Stimulated activated CD4-positive, alpha-beta T cell treated with anti-CD3 and anti-CD28 coated beads, Interleukin-12 subunit alpha, Interleukin-12 subunit beta, amount 100 ng/mL, for 48 hours (primary cell): ENCODE measurements at regions not wholly inside any gene's neighbourhood (a gene's known extent, or its start where the extent isn't known, plus 50 kb on each side); places are given as distances from the start of the nearest gene placed in this dataset.
"Not testable (repeated sequence)": the region's sequence is repeated elsewhere in the genome, so short reads cannot be mapped to it uniquely, and the experiment has no call there.

Experiments used
- DNase-seq, 3 donors: peaks; one replicate each; pipeline ENCODE4 v3.0.0-alpha.2; 2020; ENCODE audit warnings: low read depth in 2 of 3, low spot score in 1 of 3

DNA sequence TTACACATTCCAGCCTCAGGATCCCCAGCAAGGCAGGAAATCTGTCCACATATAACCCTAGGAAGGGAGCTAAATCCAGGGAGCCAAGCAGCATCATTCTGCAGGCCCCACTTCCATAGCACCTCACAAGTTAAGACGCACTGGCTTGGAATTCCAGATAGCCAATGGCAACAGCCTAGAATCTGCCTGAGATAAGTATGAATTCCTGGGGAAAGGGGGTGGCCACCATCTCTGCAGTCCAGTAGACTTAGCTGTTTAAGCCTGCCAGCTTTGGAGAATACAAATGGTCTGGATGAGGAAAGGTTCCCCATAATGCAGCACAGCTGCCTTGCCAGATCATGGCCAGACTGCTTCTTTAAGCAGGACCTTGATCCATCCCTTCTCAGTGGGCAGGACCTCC, 179.4 kb upstream of the PRSS1 start:
- no peak for DNase-seq

DNA sequence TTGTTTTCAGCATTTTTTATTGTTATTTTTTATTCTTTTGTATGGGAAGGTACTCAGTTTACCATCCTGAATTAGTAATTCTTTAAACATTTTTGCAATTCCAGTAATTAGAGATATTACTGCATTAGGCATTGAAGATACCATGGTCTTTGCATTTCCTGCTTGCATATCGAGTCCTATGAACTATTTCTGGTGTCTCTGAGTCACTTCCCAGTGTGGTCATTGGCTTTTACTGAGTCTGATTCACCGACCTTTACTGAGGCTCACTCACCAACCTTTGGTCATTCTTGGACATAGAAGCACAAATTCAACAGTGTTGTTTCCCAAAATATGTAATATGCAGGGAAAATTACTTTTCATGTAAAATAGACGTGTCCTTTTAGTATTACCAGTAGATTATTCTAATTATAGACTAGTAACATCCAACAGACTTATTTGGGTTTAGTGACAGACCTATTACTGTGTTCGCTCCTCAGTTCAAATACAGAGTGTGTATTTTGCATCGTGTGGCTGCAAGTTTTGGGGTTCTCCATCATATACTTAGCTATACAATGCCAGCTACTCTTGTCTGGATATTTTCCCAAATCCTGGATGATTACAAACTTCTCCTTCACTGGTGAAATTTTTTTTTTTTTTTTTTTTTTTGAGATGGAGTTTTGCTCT, 180.7 kb upstream of the PRSS1 start:
- no peak for DNase-seq

DNA sequence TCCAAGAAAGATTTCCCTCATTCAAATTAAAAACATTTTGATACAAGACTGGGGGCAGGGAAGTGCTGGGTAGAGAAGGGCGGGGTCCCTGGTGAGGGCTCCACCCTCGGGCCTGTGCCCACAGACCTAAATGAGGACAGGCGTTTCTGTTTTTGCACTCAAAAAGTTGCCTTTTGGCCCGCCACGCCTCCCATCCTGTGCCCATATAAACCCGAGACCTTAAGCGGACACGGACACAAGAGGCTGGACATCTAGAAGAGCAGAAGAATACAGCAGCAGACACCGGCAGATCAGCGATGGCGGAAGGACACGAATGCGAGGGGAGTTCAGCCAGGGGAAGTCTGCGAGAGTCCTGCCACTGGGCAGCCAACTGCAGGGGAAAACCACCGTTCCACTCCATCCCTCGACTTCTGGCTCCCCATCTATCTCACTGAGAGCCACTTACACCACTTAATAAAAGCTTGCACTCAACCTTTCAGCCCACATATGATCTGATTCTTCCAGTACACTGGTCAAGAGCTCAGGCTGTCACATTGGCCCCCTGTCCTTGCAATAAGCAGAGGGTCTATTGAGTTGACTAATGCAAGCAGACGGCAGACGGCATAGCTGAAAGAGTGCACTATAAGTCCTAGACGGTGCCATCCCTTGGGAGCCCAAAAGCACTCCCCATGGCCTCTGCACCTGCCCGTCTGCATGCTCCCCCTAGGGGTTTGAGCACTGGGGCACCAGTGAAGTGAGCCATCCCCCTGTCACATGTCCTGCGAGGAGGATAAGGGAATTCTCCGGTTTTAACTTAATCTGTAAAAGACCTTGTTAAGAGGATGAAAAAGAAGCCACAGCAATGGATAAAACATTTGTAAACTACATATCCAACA, 181.8 kb upstream of the PRSS1 start:
- DNase-seq = no peak

DNA sequence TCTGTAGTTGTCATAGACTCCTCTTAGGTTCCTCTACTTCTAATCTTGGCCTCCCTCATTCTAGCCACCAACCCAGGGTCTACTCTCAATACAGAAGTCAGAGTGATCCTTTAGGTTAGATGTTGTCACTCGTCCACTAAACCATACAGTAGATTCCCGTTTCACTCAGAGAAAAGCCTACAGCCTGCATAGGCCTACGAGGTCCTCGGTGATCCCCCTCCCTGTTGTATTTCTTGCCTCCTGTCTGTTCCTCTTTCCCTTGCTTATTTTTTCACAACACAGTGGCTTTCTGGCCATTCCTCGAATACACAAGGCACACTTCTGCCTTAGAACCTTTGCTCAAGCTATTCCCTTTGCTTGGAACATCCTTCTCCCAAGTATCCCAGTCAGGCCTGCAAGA, 183.0 kb upstream of the PRSS1 start:
- DNase-seq = no peak

DNA sequence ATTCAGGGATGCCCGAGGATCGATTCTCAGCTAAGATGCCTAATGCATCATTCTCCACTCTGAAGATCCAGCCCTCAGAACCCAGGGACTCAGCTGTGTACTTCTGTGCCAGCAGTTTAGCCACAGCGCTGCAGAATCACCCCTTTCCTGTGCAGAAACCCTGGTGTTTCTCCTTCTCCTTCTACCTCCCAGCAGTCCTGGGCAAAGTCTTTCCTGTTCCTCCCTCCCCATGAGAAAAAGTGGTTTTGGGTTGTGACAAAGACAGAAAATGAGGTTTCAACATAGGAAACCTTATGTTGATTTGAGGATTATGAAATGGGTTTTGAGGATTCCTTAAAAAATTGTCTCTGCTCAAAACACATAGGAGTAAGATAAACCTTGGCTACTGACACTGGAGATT, 185.1 kb upstream of the PRSS1 start:
- not testable (repeated sequence) for DNase-seq

DNA sequence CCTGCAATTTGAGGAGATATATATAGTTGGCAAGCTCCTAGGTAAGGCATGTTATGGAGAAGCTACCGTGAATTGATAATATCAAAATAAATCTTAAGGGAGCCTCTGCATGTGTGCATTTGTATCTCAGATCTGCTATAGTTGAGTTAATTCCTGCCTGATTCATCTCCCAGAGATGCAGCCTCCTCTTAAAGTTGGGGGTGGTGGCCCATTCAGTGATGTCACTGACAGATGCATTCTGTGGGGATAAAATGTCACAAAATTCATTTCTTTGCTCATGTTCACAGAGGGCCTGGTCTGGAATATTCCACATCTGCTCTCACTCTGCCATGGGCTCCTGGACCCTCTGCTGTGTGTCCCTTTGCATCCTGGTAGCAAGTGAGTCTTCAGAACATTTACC, 185.8 kb upstream of the PRSS1 start:
- no peak for DNase-seq

DNA sequence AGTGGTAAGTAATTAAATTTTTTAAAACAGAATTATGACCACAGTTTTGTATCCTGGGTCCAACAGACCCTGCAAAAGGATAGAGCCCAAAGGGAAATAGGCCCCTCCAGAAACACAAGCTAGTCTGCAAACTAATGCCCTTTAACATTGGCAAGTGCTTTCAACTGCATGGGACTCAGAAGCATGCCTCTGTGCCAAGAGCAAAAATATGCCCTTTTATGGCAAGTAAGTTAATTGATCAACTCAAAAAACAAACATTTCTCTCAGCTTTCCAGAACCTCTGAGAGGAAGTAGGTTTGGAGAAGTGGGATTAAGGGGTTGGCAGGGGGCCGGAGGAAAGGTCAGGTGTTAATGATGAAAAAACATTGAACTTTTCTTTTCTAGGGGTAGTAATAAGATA, 186.6 kb upstream of the PRSS1 start:
- no peak for DNase-seq

DNA sequence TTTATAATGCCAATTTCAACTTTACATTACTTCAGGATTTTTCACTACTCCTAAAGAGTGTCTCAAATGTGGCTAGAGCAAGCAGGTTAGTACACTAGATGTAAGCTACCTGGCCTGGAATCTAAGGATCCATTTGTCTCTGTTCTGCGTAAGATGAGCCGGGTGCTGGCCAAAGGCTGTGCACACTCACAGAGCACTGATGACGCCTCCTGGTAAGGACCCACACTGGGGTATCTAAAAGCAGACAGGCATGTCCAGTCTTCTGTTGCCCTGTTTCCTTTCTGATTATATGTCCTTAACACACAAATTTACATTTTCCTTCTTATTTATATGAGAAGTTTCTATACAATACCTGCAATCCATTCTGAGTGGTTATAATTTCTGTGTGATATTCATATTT, 187.9 kb upstream of the PRSS1 start:
- DNase-seq = not testable (repeated sequence)

DNA sequence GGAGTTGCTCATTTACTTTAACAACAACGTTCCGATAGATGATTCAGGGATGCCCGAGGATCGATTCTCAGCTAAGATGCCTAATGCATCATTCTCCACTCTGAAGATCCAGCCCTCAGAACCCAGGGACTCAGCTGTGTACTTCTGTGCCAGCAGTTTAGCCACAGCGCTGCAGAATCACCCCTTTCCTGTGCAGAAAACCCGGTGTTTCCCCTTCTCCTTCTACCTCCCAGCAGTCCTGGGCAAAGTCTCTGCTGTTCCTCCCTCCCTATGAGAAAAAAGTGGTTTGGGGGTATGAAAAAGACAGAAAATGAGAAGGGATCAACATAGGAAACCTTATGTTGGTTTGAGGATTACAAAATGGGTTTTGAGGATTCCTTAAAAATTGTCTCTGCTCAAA, 188.5 kb upstream of the PRSS1 start:
- DNase-seq = not testable (repeated sequence)

DNA sequence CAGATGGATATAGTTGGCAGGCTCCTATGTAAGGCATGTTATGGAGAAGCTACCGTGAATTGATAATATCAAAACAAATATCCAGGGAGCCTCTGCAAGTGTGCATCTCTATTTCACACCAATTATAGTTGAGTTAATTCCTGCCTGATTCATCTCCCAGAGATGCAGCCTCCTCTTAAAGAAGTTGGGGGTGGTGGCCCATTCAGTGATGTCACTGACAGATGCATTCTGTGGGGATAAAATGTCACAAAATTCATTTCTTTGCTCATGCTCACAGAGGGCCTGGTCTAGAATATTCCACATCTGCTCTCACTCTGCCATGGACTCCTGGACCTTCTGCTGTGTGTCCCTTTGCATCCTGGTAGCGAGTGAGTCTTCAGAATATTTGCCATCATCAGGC, 189.1 kb upstream of the PRSS1 start:
- no peak for DNase-seq

DNA sequence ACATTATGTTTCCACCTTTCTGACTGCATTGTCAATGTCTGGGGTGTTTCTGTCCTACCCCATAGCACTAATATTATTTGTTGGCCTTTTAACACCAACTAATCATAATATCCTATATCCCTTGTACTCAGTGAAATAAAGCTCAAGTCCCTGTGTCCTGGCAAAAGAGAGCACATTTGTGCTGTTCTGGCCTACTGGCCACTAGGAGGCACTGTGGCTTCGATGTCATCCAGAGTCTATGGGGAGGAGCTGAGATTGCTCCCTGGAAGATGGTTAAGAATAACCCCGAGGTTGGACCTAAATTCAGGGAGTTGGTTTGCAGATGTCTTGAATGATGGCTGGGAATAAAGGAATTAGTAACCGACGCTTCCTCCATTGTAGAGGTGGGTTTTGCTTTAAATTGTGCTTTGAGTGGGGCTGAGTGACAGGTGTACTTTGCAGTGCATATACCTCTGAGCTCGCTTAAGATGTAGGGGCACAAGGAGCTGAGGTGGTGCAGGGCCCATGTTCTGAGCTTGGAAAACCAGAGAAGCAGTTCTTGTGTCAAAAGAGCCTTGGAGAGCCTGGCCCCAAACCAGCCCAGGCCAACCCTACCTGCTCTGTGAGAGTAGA, 191.2 kb upstream of the PRSS1 start:
- peak in 2 of 3 donors; percentile 23 to 41 for DNase-seq

DNA sequence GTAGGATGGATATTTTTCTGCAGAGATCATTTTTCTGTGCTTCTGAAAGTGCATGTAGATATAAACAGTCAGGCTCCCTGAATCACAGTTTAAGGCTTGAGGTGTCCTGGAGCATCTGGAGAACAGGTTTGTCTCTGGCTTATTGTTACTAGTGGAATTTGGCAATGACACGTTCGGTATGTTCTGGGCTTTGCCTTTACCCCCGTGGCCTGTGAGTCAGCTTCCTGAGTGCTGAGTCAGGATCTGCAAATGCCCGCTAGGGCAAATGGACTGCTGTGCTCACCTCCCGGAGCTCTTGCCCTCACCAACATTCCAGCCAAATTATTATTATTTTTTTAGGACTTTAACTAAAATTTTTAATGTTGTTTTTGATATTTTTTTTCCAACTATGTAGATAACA, 192.5 kb upstream of the PRSS1 start:
- DNase-seq = no peak

DNA sequence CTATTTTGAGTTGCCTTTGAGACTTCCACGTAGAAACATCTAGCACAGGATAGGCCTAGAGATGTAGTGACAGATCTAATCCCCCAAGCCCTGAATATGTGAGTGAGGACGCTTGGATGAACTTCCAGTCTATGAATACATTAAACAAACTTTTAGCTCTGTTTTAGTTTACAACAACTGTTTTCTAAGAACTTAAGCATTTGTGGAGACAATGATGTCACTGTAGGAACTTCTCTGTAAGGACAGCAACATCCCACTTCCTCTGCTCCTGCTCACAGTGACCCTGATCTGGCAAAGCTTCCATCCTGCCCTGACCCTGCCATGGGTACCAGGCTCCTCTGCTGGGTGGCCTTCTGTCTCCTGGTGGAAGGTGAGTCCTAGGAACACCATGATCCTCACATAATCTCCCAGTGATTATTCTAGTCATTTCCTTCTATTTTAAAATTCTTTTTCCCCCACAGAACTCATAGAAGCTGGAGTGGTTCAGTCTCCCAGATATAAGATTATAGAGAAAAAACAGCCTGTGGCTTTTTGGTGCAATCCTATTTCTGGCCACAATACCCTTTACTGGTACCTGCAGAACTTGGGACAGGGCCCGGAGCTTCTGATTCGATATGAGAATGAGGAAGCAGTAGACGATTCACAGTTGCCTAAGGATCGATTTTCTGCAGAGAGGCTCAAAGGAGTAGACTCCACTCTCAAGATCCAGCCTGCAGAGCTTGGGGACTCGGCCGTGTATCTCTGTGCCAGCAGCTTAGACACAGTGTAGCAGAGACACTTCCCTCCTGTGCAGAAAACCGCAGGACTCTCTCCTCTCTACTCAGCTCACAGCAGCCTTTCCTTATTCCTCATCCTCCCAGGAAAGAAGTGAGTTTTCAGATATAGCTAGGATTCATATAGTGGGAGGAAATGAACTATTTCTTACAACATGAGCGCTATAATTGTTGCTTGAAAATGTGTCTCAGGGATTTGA, 194.4 kb upstream of the PRSS1 start:
- no peak for DNase-seq

DNA sequence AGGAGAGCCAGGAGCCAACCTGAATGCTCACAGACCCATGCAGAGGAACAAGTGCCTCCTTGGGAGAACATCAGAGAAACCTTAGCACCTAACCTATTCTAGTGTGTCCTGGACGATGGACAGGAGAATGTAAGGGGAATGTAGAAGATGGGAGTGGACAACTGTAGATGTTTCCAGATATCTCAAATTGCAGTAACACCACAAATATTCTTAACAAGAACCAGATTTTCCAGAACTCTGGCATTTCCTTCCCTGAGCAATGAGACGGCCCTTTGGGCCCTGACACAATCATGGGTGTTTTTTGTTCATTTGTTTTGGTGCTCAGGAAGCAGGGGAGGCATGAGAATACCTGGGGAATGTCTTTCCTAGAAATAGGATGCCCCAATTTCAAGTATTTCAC, 196.1 kb upstream of the PRSS1 start:
- no peak for DNase-seq

DNA sequence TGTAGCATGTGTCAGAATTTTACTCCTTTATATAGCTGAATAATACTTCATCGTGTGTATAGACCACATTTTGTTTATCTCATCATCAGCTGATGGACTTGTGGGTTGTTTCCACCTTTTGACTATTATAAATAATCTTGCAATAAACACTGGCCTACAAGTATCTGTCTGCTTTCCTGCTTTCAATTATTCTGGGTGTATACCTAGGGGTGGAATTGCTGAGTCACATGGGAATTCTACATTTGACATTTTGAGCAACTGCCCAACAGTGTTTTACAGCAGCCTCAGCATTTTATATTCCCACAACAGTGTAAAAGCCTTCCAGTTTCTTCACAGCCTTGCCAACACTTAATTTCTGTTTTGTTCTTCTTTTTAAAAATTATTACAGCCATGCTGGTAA, 200.3 kb upstream of the PRSS1 start:
- DNase-seq = no peak

DNA sequence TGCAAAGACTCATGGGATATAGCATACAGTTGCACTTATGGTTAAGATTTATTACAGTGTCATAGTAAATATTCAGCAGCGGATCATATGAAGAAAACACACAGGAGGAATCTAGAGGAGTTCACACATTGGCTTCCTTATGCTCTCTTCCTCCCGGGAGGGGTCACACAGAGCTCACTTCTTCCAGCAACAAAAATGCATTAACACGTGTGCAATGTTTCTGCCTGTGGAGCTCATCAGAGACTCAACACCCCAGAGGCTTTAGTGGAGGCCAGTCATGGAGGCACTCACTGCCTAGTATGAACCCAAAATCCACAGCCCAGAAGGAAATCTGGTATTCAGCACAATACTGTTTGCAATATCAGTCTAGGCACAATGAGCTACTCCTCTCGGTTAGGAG, 202.8 kb upstream of the PRSS1 start:
- no peak for DNase-seq

DNA sequence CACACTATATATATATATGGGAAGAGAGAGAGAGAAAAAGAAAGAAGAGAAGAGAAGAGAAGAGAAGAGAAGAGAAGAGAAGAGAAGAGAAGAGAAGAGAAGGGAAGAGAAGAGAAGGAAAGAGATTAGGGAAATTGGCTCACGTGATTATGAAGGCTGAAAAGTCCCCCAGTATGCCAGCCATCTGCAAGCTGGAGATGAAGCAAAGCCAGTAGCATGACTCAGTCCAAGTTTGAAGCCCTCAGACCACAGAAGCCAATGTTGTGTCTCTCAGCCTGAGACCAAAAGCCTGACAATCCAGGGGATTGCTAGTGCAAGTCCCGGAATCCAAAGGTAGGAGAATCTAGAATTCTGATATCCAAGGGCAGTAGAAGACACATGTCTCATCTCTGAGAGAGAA, 206.3 kb upstream of the PRSS1 start:
- no peak for DNase-seq

DNA sequence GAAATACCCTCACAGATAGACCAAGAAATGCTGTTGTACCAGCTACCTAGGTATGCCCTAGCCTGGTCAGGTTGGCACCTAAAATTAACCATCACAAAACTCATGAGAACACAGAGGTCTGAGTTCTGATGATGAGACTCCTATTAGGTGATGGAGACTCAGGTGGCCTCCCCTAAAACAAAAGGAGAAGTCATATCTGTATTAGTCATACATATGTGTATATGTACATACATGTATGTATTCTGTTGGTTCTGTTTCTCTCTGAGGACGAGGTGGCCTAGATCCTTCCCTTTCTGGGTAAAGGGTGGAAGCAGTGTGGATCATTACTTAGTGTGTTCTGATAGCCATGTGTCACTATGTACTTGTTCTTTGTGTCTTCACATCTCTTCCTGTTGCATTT, 207.2 kb upstream of the PRSS1 start:
- DNase-seq = no peak

DNA sequence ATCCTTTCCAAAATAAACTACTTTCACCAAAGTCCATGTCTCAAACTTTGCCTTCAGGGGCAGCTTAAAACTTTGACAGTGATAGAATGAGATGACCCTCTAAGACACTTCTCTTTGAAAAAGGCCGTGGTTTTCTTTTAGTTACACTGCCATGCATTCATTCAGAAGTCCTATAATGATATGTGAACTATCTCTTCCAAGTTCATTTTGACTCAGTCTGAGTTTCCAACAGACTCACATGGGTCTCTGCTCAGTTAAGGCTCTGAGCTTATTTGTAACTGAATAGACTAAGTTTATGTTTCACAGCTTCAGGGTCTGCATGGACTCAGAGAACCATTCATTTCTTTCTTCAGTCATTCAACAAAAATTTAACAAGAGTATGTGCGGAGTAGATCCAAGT, 208.9 kb upstream of the PRSS1 start:
- no peak for DNase-seq

DNA sequence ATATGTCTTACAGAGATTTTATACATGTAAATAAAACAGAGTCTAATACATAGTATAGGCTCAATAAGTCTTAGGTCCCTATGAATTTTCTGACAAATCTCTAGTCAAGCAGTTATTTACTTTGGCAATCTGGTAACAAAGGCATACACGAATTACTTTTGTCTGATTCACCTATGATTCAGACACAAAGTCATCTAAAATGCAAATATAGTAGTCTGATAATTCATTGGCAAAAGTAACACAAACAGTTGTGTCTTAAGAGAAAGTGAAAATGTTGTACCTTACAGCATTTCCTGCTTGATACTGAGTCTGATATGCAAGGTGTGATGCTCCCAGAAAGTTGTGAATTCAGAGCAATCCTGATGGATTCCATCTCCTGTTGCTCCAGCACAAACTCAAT, 209.4 kb upstream of the PRSS1 start:
- DNase-seq = no peak

DNA sequence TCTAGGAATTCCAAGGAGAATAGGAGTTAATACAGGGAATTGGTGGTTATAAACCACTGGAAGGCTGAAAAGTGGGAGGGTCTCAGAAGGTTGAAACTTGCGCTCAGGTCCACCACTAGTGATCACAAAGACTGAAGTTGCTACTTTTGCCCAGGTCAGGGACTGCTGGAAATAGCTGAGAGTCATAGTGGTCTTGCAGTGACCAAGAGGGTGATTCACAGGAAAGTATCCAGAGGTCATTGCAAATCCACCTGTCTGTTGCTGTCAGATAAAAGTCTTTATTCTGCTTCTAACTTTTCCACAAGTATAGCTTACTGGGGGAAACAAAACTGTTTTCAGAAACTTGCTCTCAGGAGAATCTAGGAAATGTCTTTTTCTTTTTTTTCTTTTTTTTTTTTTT, 211.5 kb upstream of the PRSS1 start:
- no peak for DNase-seq
